ENCODE measurements at regions not wholly inside any gene's neighbourhood (a gene's known extent, or its start where the extent isn't known, plus 50 kb on each side); places are given as distances from the start of the nearest gene placed in this dataset.

GRCh38 chr12:23238190-23238589 lies 613.2 kb downstream of the ETNK1 start:
- Histone ChIP-seq H3K36me3 (ENCODE audit: control insufficient read depth, insufficient read depth, low read length) (no peaks in the 10 kb centered on the region), H3K27ac (ENCODE audit: insufficient read depth, low read length) (no peak overlapping the region)
- TF ChIP-seq EZH2 (IDR thresholded peaks at IDR 0.05; ENCODE audit: low read length, missing control alignments) (no peak), CTCF (conservative IDR thresholded peaks at IDR 0.05 in 1 of 2, IDR thresholded peaks at IDR 0.05 in 1 of 2; ENCODE audit: low read depth in 1 of 2, low read length in 2 of 2) (no peak)

GRCh38 chr12:23238957-23239356 lies 614.0 kb downstream of the ETNK1 start:
- Histone ChIP-seq H3K27me3 (ENCODE audit: control insufficient read depth, insufficient read depth, low read length) (no peaks in the 10 kb centered on the region), H3K79me2 (ENCODE audit: control insufficient read depth, insufficient read depth, low read length) (no peaks in the 10 kb centered on the region), H3K9me3 (ENCODE audit: control insufficient read depth, insufficient read depth, low read depth, low read length) (no peaks in the 10 kb centered on the region), H3K36me3 (ENCODE audit: control insufficient read depth, insufficient read depth, low read length) (no peaks in the 10 kb centered on the region), H3K4me2 (ENCODE audit: extremely low read depth, insufficient read depth, low read length) (no peak overlapping the region), H3K4me1 (ENCODE audit: control insufficient read depth, extremely low read depth, insufficient read depth, low read length) (no peaks in the 10 kb centered on the region), H4K20me1 (ENCODE audit: control insufficient read depth, extremely low read depth, insufficient read depth, low read length) (no peaks in the 10 kb centered on the region), H3K9ac (ENCODE audit: insufficient read depth, low read length) (no peak overlapping the region), H3K27ac (ENCODE audit: insufficient read depth, low read length) (no peak overlapping the region), H3K4me3 (replicated peaks in 1 of 4; ENCODE audit: control extremely low read depth in 1 of 4, insufficient read depth in 1 of 4, low read depth in 3 of 4, low read length in 4 of 4) (no peak overlapping the region), H2AFZ (ENCODE audit: low read length) (no peak overlapping the region)
- no peak for TF ChIP-seq EZH2 (IDR thresholded peaks at IDR 0.05; ENCODE audit: low read length, missing control alignments)
- TF ChIP-seq CTCF (conservative IDR thresholded peaks at IDR 0.05 in 1 of 2, IDR thresholded peaks at IDR 0.05 in 1 of 2; ENCODE audit: low read depth in 1 of 2, low read length in 2 of 2), result no peak
- DNase-seq (ENCODE audit: low read depth in 2 of 2), result no peak

More at GRCh38 chr12:23238190-23238589, 613.2 kb downstream of the ETNK1 start:
- Histone ChIP-seq H4K20me1 (ENCODE audit: control insufficient read depth, extremely low read depth, insufficient read depth, low read length) (no peaks in the 10 kb centered on the region), H3K79me2 (ENCODE audit: control insufficient read depth, insufficient read depth, low read length) (no peaks in the 10 kb centered on the region), H2AFZ (ENCODE audit: low read length) (no peak overlapping the region), H3K9me3 (ENCODE audit: control insufficient read depth, insufficient read depth, low read depth, low read length) (no peaks in the 10 kb centered on the region), H3K4me2 (ENCODE audit: extremely low read depth, insufficient read depth, low read length) (no peak overlapping the region), H3K27me3 (ENCODE audit: control insufficient read depth, insufficient read depth, low read length) (no peaks in the 10 kb centered on the region), H3K4me1 (ENCODE audit: control insufficient read depth, extremely low read depth, insufficient read depth, low read length) (no peaks in the 10 kb centered on the region), H3K4me3 (replicated peaks in 1 of 4; ENCODE audit: control extremely low read depth in 1 of 4, insufficient read depth in 1 of 4, low read depth in 3 of 4, low read length in 4 of 4) (no peak overlapping the region), H3K9ac (ENCODE audit: insufficient read depth, low read length) (no peak overlapping the region)
- DNase-seq (ENCODE audit: low read depth in 2 of 2), result no peak

- no peak for TF ChIP-seq EZH2 (IDR thresholded peaks at IDR 0.05; ENCODE audit: low read length, missing control alignments)
- Histone ChIP-seq H3K4me3 (replicated peaks in 1 of 4; ENCODE audit: control extremely low read depth in 1 of 4, insufficient read depth in 1 of 4, low read depth in 3 of 4, low read length in 4 of 4) (no peak overlapping the region), H3K4me1 (ENCODE audit: control insufficient read depth, extremely low read depth, insufficient read depth, low read length) (no peaks in the 10 kb centered on the region), H2AFZ (ENCODE audit: low read length) (no peak overlapping the region), H3K9ac (ENCODE audit: insufficient read depth, low read length) (no peak overlapping the region), H3K27ac (ENCODE audit: insufficient read depth, low read length) (no peak overlapping the region), H3K9me3 (ENCODE audit: control insufficient read depth, insufficient read depth, low read depth, low read length) (no peaks in the 10 kb centered on the region), H3K79me2 (ENCODE audit: control insufficient read depth, insufficient read depth, low read length) (no peaks in the 10 kb centered on the region), H3K36me3 (ENCODE audit: control insufficient read depth, insufficient read depth, low read length) (no peaks in the 10 kb centered on the region), H3K4me2 (ENCODE audit: extremely low read depth, insufficient read depth, low read length) (no peak overlapping the region), H3K27me3 (ENCODE audit: control insufficient read depth, insufficient read depth, low read length) (no peaks in the 10 kb centered on the region), H4K20me1 (ENCODE audit: control insufficient read depth, extremely low read depth, insufficient read depth, low read length) (no peaks in the 10 kb centered on the region)
- DNase-seq (ENCODE audit: low read depth in 2 of 2), result no peak
Measured at GRCh38 chr12:23245186-23245585, 620.2 kb downstream of the ETNK1 start.
